GM18508 (cell line): ENCODE measurements at regions not wholly inside any gene's neighbourhood (a gene's known extent, or its start where the extent isn't known, plus 50 kb on each side); places are given as distances from the start of the nearest gene placed in this dataset.

Source experiments
- ATAC-seq: cut with Tn5 transposase; IDR thresholded peaks from one replicate; pipeline ENCODE4 v1.9.1; 2021; ENCODE audit warnings: moderate number of reproducible peaks; ENCODE audit not compliant: insufficient read depth, unreplicated experiment

DNA sequence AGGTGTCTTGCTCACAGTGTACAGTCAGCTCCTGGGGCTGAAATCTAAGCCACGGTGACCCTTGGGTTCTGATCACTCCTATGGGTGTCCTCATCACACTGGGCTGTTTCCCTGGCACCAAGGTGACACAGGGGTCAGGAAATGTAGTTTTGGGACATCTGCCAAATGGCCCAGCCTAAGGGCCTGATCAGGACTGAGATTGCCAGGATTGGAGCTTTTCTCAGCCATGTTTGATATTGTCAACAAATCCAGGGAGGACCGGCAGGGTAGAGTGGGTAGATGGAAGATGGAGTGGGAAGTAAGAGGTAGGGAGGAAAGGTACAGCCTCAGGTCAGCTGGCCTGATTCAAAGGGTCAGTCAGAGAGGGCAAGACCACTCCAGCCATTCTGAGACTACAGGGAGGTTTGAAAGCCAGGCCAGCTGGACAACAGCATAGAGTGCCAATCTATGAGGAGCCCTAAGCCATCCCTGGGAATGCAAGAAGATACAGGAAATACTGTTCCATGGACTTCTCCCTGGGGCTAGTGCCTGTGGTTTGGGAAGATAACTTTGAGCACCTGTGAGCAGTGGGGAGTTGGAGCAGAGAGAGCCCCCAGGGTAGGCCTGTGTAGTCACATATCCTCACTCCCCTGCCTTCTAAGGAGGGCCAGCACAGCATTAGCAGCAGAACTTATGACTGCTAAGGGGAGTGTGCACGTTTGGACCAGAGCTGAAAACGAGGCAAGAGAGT is 377.3 kb upstream of the ZMIZ1 start:
- ATAC-seq = no peak

DNA sequence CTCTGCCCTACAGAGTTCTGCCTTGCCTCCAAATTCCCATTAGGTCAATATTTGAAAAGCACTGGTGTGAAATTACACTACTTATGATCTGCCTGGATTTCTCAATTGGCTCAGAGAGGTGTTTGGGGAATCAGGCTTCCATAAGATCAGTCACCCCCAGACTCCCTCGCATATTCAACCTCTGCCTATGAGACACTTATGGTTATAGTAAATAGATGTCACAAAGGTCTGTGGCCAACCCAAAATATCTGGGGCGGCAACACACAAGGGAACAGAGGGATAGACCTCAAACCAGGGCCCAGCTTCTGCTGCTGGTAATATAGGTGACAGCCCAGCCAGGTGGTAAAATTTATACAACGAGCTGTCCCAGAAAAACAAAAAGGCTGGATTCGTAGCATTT is 376.7 kb upstream of the ZMIZ1 start:
- no peak for ATAC-seq

DNA sequence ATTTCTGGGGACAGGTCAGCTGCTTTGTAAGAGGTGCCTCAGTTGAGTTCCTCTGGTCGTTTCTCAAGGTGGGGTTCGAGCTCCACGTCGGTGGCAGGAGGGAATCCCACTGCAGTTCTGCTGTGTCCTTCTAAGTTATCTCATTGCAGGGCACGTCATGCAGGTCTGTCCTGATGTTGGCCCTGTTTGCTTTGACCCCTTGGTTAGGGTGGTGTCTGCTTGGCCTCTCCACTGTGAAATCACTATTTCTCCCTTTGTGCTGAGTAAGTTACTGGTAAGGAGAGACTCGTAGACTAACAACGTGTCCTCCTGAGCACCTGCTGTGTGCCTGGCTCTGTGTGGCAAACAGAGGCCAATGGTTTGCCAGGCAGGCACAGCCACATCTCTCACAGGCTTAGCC is 372.9 kb upstream of the ZMIZ1 start:
- ATAC-seq = no peak

DNA sequence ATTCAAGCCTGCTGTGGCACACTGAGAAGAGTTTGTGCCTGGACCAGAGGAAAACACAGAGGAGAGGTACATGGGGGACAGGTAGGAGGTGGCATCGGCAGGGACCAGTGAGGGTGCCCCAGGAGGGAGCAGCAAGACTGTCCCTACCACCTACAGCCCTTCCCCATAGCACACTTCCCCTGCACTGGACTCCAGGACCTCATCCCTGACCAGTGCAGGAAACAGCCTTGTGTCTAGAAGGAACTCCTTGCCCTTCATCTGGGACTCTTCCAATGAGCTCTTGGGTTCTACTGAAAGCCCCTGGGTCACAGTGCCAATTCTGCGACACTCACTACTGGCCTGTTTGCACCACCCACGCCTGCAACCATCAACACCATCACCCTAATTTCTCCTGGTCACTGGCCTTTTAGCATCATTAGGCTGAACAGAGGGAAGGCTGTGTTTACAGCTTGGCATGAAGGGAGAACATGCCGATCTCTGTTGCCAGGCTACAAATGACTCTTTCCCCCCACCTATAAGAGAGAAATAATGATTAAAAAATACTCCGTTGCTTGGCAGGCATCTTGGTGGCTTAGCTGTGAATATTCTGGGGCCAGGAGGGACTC is 371.9 kb upstream of the ZMIZ1 start:
- ATAC-seq = no peak

DNA sequence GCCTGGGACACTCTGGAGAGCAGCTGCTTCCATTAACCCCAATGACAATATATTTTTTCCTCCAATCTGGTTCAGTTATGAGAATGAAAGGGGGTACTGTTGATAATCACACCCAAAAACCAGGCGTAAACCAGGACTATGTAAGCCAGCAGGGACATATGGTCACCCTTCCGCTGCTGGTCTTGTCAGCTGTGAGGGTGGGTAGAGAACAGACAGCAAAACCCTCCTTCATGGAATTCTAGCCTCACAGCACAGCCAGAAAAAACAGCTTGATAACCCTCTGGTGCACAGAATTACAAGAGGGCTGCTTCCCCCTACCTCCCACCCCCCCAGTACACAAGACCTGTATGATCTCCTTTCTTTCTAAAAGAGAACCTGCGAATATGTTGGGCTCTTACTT is 368.8 kb upstream of the ZMIZ1 start:
- no peak for ATAC-seq

DNA sequence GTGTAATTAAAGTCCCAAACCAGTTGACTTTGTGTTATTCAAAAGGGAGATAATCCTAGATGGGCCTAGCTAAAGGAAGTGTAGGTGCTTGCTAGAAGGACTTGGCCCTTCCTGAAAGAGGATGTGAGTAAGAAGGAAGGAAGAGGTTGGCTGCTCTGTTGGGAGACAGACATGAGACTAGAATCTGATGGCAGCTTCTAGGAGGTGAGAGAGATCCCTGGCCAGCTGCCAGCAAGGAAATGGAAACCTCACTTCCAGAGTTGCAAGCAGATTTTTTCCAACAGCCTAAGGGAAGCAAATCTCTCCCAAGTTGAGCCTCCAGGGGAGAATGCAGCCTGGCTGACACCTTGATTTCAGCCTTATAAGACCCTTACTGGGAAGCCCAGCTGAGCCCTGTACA is 368.4 kb upstream of the ZMIZ1 start:
- no peak for ATAC-seq

DNA sequence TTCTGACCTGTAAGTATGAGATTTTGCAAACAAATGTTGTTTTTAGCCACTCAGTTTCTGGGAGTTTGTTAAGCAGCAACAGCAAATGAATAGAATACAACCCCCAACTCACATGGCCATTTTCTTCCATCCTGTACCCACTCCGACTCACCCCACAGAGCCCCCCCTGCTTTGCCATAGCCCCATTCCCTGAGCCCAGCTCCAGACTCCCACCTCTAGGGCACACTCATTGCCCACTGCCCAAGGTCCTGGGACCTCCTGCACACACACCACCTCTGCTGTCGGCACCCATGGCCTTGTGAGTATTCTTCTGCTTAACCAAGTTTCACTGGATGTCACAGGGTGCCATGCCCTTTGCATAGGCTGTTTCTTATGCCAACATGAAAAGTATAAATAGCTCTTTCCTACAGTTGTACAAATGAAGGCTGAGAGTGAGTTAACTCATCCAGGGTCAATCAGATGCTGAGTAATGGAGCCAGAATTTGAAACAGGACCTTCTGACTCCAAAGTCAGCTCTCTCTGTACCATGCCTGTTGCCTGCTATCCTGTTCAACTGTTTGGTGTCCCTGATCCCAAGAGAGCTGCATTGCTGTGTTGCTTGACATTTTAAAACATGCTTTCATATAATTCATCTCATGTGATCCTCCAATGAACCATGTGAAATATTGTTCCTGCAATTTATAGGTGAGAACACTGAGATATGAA is 367.8 kb upstream of the ZMIZ1 start:
- no peak for ATAC-seq

DNA sequence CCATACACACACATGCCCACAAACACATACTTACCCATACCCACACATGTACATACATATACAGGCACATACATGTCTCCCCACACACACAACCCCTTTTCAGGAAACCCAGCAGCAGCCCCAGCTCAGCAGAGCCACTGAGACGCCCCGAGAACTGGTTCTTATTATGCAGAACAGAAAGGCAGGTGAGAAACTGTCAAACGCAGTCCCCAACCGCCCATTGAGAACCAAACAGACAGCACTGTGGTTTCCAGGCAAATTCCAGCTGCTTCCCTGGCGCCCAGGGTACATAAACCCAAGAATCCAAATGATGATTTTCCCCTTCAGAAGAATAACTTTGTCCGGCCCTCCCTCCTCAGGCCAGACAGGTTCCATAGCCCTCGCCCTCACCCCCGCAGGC is 366.6 kb upstream of the ZMIZ1 start:
- no peak for ATAC-seq

DNA sequence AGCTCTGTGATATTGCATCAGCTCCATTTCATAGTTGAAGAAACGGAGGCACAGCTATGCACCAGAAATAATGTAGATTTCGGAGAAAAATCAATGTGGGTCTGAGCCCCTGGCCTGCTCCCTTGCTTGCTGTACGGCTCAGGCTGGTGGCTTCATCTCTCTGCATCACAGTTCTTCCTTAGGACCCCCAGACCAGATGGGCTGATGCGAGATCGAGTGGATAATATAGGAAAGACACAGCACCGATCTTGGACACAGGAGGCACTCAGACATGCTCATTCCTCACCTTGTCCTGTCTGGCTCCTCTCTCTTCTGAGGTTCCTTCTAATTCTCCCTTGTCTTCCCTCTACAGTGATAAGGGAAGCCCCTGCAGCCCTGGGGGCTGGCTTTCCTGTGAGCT is 365.9 kb upstream of the ZMIZ1 start:
- ATAC-seq = no peak

DNA sequence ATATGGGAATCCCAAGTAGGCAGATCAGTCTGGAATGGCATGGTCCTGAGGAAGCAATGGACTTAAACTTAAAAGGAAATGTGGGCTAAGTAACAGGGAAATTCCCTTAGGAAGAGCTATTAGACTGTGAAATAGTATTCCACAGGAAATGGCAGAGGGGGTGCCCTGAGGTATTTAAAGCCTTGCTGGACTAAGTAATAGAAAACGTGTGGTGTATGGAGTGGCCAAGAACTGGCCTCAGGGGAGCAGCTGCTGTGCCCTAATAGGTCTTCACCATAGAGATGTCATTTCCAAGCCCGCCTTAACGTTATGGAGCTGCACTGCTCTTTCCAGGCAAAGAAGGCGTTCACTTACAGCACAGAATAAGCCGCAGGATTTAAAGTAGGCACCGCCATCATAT is 365.2 kb upstream of the ZMIZ1 start:
- ATAC-seq = no peak

DNA sequence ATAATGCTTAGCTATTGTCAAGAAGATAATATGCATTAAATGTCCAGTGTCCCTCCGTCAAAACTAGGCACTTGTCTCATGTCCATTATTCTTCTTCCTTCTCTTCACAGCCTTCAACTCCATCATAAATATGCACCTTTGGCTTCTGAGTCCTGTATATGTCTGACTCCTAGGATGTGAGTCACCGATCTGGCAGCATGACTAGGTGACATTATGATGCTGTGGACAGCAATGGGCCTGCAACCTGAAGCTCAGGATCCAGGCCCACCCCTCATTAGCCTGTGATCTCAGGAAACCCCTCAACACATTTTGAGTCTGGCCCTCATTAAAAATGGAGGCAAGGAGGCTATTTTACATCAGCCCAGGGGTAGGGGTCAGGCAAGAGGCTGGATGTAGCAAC is 362.5 kb upstream of the ZMIZ1 start:
- no peak for ATAC-seq

DNA sequence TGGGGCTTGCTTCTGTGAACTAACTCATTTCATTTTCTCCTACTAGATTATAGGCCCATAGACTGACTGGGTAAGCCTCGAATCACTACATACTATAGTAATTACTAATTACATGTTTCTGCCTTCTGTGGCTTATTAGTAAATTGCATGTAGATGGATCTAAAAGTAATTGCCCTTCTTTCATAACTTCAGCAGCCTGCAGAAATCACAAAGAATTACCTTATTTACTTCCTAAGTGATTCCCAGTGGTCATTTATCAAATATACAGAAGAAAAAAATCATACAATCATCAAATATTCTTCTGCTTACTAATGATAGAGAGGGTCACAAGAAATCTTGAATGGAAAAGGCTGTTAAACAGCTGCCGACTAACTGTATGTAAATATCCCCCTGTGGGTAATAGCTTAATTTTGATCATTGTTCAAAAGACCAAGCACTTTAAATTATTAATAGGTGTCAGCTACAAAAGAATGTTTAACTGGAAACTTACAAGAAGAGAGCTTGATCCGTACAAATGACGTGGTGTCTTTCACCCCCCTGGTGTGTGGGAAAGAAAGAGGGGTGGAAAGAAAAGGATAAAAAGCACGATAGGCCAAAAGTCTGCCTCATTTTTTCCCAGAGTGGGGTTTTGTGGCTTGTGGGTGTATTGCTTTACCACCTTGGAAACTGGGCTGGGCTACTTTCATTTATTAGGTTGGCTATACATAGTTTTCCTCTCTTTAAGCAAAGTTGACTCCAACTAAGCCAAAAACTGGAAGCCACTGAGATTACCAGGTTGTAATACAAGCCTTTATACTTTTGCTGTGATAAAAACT is 361.8 kb upstream of the ZMIZ1 start:
- ATAC-seq = no peak

DNA sequence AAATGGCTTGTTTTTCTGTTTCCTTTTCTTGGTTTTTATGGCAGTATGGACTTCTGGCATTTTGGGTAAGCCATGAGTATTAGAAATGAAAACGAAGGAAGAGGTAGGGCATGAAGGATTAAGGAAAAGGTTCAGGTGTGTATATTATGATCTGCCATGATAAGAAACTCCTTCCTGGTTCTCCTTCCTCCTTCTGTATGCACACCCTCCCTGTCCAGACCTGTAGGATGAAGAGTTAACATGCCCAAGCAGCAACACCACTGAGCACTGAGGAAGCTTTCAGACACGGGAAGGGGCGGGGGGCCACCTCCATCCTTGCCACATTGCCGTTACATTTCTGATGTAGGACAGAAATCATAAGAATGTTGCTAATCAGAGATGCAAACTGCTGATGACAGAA is 361.0 kb upstream of the ZMIZ1 start:
- no peak for ATAC-seq

DNA sequence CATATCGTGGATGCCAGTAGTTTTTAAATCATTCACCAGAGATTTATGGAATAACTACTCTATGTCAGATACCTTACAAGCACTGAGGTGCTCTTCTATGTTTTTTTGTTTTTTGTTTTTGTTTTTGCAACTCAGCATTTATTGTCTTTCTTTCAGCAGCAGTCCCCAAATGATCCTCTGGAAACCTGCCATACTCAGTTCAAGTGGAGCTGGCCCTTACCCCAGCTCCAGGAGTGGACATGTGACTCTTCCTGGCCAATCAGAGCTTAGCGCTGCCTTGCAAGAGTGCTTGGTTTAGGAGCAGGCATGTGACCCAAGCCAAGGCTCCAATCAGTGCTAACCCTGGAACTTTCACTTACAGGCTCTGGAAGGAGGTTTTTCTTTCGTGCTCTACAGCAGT is 356.6 kb upstream of the ZMIZ1 start:
- ATAC-seq = no peak

DNA sequence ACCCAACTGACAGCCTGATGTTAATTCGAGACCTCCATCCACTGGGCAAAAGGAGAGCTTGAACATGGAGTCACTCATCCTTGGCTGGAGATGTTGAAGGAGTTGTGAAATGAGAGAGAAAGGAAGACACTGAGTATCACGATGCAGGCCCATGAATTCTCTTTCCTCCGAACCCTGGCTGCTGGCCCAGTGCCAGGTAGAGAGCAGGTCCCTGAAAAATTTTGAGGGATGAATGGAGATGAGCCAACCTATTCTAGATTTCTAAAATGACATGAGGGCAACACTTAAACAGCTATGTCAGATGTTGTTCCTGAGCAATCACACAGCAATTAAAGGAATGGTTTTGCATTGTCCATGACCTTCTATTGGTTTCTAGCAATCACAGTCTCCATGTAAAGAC is 355.1 kb upstream of the ZMIZ1 start:
- no peak for ATAC-seq

DNA sequence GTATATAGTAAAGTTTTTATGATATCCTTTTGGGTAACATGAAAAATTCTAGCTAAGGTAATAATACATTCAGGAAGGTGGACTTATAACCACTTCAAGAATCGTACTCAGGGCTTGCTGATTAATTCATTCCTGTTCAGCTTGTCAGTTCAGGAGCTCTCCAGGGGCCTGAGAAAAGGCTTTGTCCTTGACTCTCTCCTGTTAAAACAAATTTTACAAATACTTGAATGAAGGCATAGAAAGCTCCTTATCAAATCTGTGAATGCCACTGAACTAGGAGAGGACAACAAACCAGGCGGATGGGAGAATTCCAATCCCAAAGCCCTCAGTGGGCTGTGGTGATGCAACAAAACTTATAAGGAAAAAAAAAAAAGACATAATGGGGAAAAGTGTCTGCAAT is 354.5 kb upstream of the ZMIZ1 start:
- ATAC-seq = no peak

DNA sequence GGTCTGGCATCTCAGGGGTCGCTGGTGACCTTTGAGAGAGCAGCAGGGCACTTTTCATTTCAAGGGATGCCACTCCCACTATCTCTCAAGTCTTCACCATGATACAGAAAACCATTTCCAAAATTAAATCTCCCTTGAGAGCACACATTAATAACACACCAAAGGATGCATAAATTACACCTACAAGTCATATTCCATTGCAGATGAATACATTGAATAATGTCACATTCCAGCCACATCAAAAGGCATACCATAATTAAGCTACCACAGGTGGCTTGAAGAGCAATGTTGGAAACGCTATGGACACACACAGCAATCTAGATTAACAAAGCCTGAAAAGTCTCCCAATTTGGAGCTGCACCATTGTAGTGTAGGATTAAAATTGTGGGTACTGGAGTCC is 353.3 kb upstream of the ZMIZ1 start:
- no peak for ATAC-seq

DNA sequence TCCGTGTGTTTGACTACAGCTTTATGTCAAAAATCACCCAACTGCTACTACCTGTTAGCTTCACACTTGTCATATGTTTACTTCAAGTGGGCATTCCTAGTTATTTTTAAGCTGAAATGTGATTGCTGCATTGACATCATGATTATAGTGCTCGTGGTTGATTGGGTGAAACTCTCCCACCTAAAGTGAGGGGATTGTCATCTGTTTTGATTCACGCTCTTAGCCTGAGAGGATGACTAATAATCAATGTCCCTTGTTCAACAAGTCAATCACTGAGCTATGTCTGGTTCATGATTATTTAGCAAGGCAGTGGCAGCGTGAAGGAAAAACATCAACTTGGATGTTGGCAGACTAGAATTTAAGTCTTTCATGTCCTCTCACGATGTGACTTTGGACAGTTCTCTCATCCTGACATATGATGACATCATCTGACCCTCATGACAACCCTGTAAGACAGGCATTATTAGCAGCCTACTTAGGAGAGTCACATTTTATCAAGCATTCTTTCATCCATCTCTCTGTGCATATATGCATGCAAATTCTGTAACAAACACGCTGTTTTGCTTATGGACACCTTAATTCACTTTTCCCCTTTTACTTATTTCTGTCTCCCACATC is 352.6 kb upstream of the ZMIZ1 start:
- ATAC-seq = no peak

DNA sequence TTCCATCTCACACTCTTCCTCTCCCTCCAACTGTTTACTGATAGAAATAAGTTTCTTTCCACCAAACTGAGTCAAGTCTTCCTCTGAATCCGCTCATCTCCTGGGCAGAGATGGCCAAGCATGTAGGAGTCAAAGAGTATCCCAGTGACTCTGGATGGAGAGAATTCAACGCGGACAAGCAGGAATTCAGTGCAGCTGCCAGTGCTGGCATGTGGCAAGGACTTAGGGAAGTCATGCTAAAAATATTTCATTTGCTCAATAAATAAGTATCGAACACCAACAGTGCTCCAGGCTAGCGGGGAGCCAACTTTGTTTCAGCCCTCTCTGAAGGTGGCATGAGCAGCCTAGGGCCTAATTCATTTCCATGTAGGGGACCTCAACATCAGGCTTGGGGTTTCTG is 351.6 kb upstream of the ZMIZ1 start:
- ATAC-seq = no peak

DNA sequence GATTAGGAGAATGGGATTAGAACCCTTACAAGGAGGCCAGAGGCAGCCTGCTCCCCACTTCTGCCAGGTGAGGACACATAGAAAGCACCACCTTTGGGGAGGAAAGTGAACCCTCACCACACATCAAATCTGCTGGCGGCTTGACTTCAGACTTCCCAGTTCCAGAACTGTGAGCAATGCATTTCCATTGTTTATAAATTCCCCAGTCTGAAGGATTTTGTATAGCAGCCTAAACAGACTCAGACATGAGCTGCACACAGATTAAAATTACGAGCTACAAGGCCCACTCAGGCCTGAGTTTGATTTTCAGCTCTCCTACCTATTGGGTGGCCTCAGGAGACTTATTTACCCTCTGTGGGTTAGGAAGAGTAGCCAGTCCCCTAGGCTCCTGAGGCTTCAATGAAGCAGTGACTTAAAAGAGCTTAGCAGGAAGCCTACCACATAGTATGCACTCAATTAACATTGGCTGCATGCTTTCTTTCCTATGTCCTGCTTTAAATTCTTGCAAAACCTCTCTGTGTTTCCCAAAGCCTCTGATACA is 350.7 kb upstream of the ZMIZ1 start:
- no peak for ATAC-seq
